ENCODE measurements at regions not wholly inside any gene's neighbourhood (a gene's known extent, or its start where the extent isn't known, plus 50 kb on each side); places are given as distances from the start of the nearest gene placed in this dataset.

DNA sequence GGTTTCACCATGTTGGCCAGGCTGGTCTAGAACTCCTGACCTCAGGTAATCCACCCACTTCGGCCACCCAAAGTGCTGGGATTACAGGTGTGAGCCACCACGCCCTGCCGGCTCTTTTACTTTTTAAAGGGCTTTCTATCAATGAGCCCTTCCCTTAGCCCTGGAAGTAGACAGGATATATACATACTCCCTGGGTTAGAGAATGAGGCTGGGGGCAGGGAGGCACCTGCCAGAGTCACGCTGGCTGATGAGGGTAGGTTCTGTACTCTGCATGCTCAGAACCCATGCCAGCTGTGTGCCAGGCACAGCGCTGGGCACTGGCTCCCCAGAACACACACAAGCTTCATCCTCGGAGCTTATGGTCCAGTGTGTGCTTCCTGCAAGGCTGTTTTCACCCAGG lies 113.6 kb upstream of the IPO9 start:
- TF ChIP-seq SIN3A (IDR thresholded peaks at IDR 0.05; ENCODE audit: borderline replicate concordance, insufficient read depth, low read depth, low read length): no peak
- TF ChIP-seq, protein P1, sequence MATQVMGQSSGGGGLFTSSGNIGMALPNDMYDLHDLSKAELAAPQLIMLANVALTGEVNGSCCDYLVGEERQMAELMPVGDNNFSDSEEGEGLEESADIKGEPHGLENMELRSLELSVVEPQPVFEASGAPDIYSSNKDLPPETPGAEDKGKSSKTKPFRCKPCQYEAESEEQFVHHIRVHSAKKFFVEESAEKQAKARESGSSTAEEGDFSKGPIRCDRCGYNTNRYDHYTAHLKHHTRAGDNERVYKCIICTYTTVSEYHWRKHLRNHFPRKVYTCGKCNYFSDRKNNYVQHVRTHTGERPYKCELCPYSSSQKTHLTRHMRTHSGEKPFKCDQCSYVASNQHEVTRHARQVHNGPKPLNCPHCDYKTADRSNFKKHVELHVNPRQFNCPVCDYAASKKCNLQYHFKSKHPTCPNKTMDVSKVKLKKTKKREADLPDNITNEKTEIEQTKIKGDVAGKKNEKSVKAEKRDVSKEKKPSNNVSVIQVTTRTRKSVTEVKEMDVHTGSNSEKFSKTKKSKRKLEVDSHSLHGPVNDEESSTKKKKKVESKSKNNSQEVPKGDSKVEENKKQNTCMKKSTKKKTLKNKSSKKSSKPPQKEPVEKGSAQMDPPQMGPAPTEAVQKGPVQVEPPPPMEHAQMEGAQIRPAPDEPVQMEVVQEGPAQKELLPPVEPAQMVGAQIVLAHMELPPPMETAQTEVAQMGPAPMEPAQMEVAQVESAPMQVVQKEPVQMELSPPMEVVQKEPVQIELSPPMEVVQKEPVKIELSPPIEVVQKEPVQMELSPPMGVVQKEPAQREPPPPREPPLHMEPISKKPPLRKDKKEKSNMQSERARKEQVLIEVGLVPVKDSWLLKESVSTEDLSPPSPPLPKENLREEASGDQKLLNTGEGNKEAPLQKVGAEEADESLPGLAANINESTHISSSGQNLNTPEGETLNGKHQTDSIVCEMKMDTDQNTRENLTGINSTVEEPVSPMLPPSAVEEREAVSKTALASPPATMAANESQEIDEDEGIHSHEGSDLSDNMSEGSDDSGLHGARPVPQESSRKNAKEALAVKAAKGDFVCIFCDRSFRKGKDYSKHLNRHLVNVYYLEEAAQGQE (IDR thresholded peaks at IDR 0.05; ENCODE audit: insufficient read depth in 1 of 2, low read depth in 2 of 2, low read length in 1 of 2): no peak
- TF ChIP-seq, protein P2, sequence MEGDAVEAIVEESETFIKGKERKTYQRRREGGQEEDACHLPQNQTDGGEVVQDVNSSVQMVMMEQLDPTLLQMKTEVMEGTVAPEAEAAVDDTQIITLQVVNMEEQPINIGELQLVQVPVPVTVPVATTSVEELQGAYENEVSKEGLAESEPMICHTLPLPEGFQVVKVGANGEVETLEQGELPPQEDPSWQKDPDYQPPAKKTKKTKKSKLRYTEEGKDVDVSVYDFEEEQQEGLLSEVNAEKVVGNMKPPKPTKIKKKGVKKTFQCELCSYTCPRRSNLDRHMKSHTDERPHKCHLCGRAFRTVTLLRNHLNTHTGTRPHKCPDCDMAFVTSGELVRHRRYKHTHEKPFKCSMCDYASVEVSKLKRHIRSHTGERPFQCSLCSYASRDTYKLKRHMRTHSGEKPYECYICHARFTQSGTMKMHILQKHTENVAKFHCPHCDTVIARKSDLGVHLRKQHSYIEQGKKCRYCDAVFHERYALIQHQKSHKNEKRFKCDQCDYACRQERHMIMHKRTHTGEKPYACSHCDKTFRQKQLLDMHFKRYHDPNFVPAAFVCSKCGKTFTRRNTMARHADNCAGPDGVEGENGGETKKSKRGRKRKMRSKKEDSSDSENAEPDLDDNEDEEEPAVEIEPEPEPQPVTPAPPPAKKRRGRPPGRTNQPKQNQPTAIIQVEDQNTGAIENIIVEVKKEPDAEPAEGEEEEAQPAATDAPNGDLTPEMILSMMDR (IDR thresholded peaks at IDR 0.05): no peak
- no peak for TF ChIP-seq TCF7L2 (IDR thresholded peaks at IDR 0.05; ENCODE audit: low read depth, low read length)
- TF ChIP-seq POLR2AphosphoS5 (IDR thresholded peaks at IDR 0.05; ENCODE audit: low read depth, low read length): no peak
- POLR2A ChIA-PET: no interaction called here

DNA sequence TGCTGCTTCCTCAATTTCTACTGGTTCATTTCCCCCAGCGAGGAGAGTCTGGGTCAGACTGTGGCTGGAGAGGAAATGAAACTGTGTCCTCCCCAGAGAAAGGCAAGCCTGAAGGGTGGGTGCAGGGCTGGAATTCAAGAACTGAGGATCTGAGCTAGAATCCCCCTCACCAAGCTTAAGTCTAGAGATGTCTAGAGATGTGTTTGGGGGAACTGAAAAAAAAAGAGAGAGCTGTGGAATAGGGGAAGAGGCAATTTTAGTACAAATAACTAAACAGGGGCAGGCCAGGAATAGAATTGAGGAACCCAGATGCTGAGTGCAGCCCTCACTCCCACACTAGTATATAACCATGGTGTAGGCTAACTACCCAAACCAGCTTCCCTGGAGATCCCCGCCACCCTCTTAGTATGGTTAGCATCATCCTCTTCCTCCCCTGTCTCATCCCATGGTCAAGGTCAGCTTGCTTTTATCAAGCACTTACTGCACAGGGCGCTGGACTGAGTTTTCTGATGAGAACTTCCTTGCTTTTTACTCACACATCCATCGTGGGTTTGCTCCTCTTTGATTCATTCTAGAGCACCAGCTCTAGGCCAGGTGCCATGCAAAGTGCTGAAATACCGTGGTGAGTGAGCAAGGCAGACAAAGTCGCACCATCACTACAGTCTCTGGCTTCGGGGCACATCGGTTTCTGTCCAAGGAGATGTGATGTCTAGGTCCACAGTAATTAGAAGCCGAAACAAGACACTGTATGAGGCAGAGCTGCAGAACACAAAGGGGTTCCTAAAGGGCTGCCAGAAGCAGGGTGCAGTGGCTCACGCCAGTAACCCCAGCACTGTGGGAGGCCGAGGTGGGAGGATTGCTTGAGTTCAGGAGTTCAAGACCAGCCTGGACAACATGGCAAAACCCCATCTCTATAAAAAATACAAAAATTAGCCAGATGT lies 112.9 kb upstream of the IPO9 start:
- ChIA-PET CTCF (interaction anchor here (0.6 to 2.5 kb wide), 3 partner anchors 77 to 767 kb away, joined by 7 to 9 read pairs (median 9); no protein-coding TSS in a partner anchor), POLR2A (no interaction called here)
- TF ChIP-seq, protein P1 (IDR thresholded peaks at IDR 0.05; ENCODE audit: insufficient read depth in 1 of 2, low read depth in 2 of 2, low read length in 1 of 2): no peak
- TF ChIP-seq POLR2AphosphoS5 (IDR thresholded peaks at IDR 0.05; ENCODE audit: low read depth, low read length): no peak
- no peak for TF ChIP-seq TCF7L2 (IDR thresholded peaks at IDR 0.05; ENCODE audit: low read depth, low read length)
- TF ChIP-seq, protein P2 (IDR thresholded peaks at IDR 0.05): no peak
- TF ChIP-seq SIN3A (IDR thresholded peaks at IDR 0.05; ENCODE audit: borderline replicate concordance, insufficient read depth, low read depth, low read length): no peak
- Histone ChIP-seq H3K36me3 (ENCODE audit: control insufficient read depth, insufficient read depth, low read length) (no peaks in the 10 kb centered on the region), H3K4me3 (ENCODE audit: low read depth in 2 of 2, low read length in 2 of 2) (no peak overlapping the region), H3K27ac (ENCODE audit: low read length) (peak overlapping the region; percentile 55), H3K9me3 (ENCODE audit: control insufficient read depth, insufficient read depth, low read depth, low read length) (no peaks in the 10 kb centered on the region), H3K27me3 (ENCODE audit: control insufficient read depth, insufficient read depth, low read length) (no peaks in the 10 kb centered on the region), H3K4me1 (ENCODE audit: control insufficient read depth, insufficient read depth, low read length) (peaks cover 59% of the 10 kb centered on the region)
- DNase-seq (ENCODE audit: low read depth, low spot score) (no peak), ATAC-seq (no peak)
- no TSS peak for BruUV-seq (replicated peaks)
- in situ Hi-C loops (cut with HindIII; ENCODE audit: low pct_unique_long_range_greater_than_20kb, low sequenced_read_pairs): loop anchor here (5.0 to 10.0 kb wide), 2 partner anchors 36 to 59 kb away; no protein-coding TSS in a partner anchor
- intact Hi-C loops (cut with micrococcal nuclease; ENCODE audit: unreplicated experiment): no loop called here

More for the DNA sequence above, 113.6 kb upstream of the IPO9 start:
- intact Hi-C loops (cut with micrococcal nuclease; ENCODE audit: unreplicated experiment): no loop called here
- BruUV-seq (replicated peaks): no TSS peak
- peaks cover 53% of the 10 kb centered on the region for H3K4me1 ChIP-seq (ENCODE audit: control insufficient read depth, insufficient read depth, low read length)
- CTCF ChIA-PET: interaction anchor here (1.1 to 2.5 kb wide), 2 partner anchors 78 to 202 kb away, joined by 7 to 9 read pairs; no protein-coding TSS in a partner anchor
- DNase-seq (ENCODE audit: low read depth, low spot score) (no peak), ATAC-seq (no peak)
- no peak overlapping the region for H3K4me3 ChIP-seq (ENCODE audit: low read depth in 2 of 2, low read length in 2 of 2)
- H3K9me3 ChIP-seq (ENCODE audit: control insufficient read depth, insufficient read depth, low read depth, low read length): no peaks in the 10 kb centered on the region
- no peaks in the 10 kb centered on the region for H3K36me3 ChIP-seq (ENCODE audit: control insufficient read depth, insufficient read depth, low read length)
- peak overlapping the region; percentile 55 for H3K27ac ChIP-seq (ENCODE audit: low read length)
- in situ Hi-C loops (cut with HindIII; ENCODE audit: low pct_unique_long_range_greater_than_20kb, low sequenced_read_pairs): loop anchor here (5.0 to 10.0 kb wide), 2 partner anchors 37 to 59 kb away; no protein-coding TSS in a partner anchor
- no peaks in the 10 kb centered on the region for H3K27me3 ChIP-seq (ENCODE audit: control insufficient read depth, insufficient read depth, low read length)
